ENCODE measurements at regions not wholly inside any gene's neighbourhood (a gene's known extent, or its start where the extent isn't known, plus 50 kb on each side); places are given as distances from the start of the nearest gene placed in this dataset.

DNA sequence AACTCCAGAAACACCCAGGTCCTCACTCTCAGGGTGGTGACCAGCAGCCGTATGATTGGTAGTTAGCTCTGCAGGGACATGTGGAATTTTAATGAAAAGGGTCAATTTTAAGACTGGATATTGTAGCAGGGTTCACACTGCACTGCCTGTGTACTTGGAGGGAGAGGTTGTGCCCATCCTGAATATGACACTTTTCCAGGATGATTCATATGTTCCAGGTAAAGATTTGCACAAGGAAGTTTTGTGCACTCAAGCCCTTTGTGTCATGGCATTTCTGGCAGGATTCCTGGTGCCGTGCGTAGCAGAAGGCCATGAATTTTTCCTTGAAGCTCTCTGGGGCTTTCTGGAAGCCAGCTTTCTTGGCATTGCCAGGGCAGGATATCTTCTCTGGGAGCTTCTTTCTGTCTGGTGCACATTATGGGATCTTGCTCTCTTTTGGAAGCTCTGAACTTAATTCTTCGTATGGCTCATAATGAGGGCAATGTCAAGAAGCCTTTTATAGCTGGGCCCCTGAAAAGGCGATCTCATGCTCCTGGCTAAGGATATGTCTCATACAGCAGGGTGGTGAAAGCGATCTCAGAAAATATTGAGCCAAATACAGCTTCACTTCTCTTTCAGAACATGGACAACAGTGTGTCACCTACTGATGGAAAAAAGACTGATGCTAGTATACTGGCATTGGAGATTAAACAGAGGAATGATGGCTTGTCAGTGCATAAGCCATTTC, 1133.9 kb downstream of the AACS start:
- Histone ChIP-seq H3K4me3 (ENCODE audit: low read depth, low read length) (no peak overlapping the region), H3K27ac (no peak overlapping the region), H3K36me3 (replicated peaks) (no peaks in the 10 kb centered on the region), H3K27me3 (replicated peaks) (no peaks in the 10 kb centered on the region)
- TF ChIP-seq, protein P1, sequence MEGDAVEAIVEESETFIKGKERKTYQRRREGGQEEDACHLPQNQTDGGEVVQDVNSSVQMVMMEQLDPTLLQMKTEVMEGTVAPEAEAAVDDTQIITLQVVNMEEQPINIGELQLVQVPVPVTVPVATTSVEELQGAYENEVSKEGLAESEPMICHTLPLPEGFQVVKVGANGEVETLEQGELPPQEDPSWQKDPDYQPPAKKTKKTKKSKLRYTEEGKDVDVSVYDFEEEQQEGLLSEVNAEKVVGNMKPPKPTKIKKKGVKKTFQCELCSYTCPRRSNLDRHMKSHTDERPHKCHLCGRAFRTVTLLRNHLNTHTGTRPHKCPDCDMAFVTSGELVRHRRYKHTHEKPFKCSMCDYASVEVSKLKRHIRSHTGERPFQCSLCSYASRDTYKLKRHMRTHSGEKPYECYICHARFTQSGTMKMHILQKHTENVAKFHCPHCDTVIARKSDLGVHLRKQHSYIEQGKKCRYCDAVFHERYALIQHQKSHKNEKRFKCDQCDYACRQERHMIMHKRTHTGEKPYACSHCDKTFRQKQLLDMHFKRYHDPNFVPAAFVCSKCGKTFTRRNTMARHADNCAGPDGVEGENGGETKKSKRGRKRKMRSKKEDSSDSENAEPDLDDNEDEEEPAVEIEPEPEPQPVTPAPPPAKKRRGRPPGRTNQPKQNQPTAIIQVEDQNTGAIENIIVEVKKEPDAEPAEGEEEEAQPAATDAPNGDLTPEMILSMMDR (IDR thresholded peaks at IDR 0.05; ENCODE audit: low read depth, low read length, missing control alignments) = no peak
- no peak for DNase-seq
- in situ Hi-C loops (cut with HindIII; ENCODE audit: low pct_ligation_motif_present, low sequenced_read_pairs) = no loop called here

DNA sequence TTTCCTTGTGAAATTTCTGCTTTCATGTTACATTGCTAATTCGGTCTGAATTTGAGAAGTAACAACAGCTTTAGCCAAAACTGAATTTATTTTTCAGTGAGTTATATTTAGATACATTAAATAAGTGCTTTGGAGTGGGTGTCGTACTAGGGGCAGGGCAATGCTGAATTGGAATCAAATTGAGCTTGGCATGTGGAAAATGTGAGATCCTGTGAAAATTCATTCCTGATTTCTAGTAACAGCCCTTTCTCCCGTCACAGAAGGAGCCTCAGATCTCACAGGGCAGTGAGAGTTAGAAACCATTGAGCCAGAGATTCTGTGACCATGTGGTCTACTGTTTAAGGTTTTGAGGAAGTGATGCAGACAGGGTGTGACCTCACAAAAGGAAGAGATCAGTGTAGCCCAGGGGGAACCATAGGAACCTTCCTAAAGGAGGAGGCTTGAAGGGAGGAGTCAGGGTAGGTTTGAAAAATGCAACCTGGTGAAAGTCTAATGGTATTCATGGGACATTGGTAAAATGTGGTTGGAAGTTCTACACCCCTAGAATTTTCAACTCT, 1136.8 kb downstream of the AACS start:
- no peak overlapping the region for H3K4me3 ChIP-seq (ENCODE audit: low read depth, low read length)
- H3K27ac ChIP-seq = no peak overlapping the region
- TF ChIP-seq, protein P1 (IDR thresholded peaks at IDR 0.05; ENCODE audit: low read depth, low read length, missing control alignments) = no peak
- in situ Hi-C loops (cut with HindIII; ENCODE audit: low pct_ligation_motif_present, low sequenced_read_pairs) = no loop called here
- no peaks in the 10 kb centered on the region for H3K36me3 ChIP-seq (replicated peaks)
- DNase-seq = no peak
- no peaks in the 10 kb centered on the region for H3K27me3 ChIP-seq (replicated peaks)

DNA sequence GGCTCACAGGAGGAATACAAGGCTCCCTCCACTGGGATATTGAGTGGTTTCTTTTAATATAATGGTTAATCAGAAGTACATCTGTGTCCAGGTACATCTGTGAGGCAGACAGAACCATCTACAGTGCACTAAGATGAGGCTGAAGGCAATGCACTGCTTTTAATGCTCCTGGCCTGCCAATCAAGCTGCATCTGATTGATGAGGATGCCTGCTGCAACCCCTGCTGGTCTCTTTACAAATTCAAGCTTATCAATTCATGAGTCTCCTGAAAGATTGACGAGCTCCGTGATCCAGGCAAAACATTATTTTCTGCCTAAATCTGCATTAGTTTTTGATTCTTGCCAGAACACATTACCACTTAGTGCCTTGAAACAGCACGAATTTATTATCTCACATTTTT, 1139.1 kb downstream of the AACS start:
- TF ChIP-seq, protein P1 (IDR thresholded peaks at IDR 0.05; ENCODE audit: low read depth, low read length, missing control alignments) = no peak
- Histone ChIP-seq H3K4me3 (ENCODE audit: low read depth, low read length) (no peak overlapping the region), H3K36me3 (replicated peaks) (no peaks in the 10 kb centered on the region), H3K27ac (no peak overlapping the region), H3K27me3 (replicated peaks) (no peaks in the 10 kb centered on the region)
- in situ Hi-C loops (cut with HindIII; ENCODE audit: low pct_ligation_motif_present, low sequenced_read_pairs) = no loop called here
- no peak for DNase-seq

DNA sequence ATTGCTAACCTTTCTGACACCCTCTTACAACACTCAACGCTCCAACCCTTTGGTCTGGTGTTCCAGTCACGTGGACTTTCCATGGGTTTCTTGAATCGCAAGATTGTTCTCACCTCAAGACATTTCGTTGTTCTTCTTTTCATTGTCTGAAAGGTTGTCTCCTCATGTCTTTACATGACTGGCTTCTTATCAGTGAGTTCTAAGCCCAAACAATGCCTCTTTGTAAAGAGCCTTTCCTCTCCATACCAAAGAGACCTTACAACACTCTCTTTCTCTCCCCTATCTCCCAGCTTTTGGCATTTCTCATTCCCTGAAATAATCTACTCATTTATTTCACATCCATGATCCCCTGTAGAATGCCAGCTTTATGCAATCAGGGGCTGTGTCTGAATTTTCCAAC, 1144.8 kb downstream of the AACS start:
- H3K27ac ChIP-seq = no peak overlapping the region
- in situ Hi-C loops (cut with HindIII; ENCODE audit: low pct_ligation_motif_present, low sequenced_read_pairs) = no loop called here
- no peak overlapping the region for H3K4me3 ChIP-seq (ENCODE audit: low read depth, low read length)
- H3K36me3 ChIP-seq (replicated peaks) = no peaks in the 10 kb centered on the region
- TF ChIP-seq, protein P1 (IDR thresholded peaks at IDR 0.05; ENCODE audit: low read depth, low read length, missing control alignments) = no peak
- no peak for DNase-seq
- no peaks in the 10 kb centered on the region for H3K27me3 ChIP-seq (replicated peaks)

DNA sequence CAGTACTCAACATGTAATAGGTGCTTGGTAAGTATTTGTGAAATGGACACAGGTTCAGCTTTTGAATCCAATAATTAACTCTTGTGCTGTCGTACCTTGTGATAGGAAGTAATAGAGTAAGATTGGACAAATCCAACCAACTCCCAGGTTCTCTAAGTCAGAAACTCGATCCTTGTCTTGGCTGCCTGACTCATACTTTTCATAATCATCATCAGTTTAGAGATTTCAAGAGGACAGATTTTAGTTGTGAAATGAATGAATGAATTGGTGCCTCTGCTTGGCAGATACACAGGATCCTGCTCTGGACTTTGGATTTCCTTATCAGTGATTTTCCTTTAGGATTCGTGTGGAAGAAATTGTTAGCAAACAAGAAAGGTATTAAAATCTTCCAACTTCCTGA, 1145.2 kb downstream of the AACS start:
- TF ChIP-seq, protein P1 (IDR thresholded peaks at IDR 0.05; ENCODE audit: low read depth, low read length, missing control alignments) = no peak
- no peak overlapping the region for H3K4me3 ChIP-seq (ENCODE audit: low read depth, low read length)
- in situ Hi-C loops (cut with HindIII; ENCODE audit: low pct_ligation_motif_present, low sequenced_read_pairs) = no loop called here
- no peaks in the 10 kb centered on the region for H3K27me3 ChIP-seq (replicated peaks)
- H3K27ac ChIP-seq = no peak overlapping the region
- DNase-seq = no peak
- no peaks in the 10 kb centered on the region for H3K36me3 ChIP-seq (replicated peaks)

DNA sequence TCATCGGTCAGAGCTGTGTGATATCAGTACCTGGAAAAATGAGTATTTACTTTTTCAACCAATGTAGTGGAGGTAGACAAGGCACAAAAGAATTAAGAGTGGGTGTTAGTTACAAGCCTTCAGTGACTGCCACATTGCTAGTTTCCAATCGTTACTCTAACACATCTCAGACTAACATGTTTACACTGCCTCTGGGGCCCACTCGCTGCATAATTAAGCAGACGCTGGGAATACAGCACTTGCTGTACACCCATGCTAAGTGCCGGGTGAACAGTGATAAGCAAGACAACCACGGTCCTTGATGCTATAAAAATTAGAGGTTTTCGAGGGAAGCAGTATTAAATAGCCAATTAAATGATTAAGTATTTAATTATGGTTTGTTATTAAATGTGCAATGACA, 1147.6 kb downstream of the AACS start:
- in situ Hi-C loops (cut with HindIII; ENCODE audit: low pct_ligation_motif_present, low sequenced_read_pairs) = no loop called here
- DNase-seq = no peak
- Histone ChIP-seq H3K36me3 (replicated peaks) (no peaks in the 10 kb centered on the region), H3K27me3 (replicated peaks) (no peaks in the 10 kb centered on the region), H3K27ac (no peak overlapping the region), H3K4me3 (ENCODE audit: low read depth, low read length) (no peak overlapping the region)
- TF ChIP-seq, protein P1 (IDR thresholded peaks at IDR 0.05; ENCODE audit: low read depth, low read length, missing control alignments) = no peak
